ENCODE measurements at regions not wholly inside any gene's neighbourhood (a gene's known extent, or its start where the extent isn't known, plus 50 kb on each side); places are given as distances from the start of the nearest gene placed in this dataset.

GRCh38 chr7:145169908-145170307 lies 334.1 kb upstream of the TPK1 start:
- TF ChIP-seq CTCF (IDR thresholded peaks at IDR 0.05) (no peak), POLR2A (IDR thresholded peaks at IDR 0.05) (no peak), POLR2AphosphoS5 (IDR thresholded peaks at IDR 0.05) (no peak)

All from breast epithelium (tissue), 3 donors.